Limb (tissue), 2 donors: ENCODE measurements at regions not wholly inside any gene's neighbourhood (a gene's known extent, or its start where the extent isn't known, plus 50 kb on each side); places are given as distances from the start of the nearest gene placed in this dataset.
"Not testable (repeated sequence)": the region's sequence is repeated elsewhere in the genome, so short reads cannot be mapped to it uniquely, and the experiment has no call there.

Experiments used
- DNase-seq, 2 donors: peaks; one replicate each; pipeline ENCODE4 v3.0.0-alpha.2; 2016; ENCODE audit errors: extremely low spot score in 2 of 2

DNA sequence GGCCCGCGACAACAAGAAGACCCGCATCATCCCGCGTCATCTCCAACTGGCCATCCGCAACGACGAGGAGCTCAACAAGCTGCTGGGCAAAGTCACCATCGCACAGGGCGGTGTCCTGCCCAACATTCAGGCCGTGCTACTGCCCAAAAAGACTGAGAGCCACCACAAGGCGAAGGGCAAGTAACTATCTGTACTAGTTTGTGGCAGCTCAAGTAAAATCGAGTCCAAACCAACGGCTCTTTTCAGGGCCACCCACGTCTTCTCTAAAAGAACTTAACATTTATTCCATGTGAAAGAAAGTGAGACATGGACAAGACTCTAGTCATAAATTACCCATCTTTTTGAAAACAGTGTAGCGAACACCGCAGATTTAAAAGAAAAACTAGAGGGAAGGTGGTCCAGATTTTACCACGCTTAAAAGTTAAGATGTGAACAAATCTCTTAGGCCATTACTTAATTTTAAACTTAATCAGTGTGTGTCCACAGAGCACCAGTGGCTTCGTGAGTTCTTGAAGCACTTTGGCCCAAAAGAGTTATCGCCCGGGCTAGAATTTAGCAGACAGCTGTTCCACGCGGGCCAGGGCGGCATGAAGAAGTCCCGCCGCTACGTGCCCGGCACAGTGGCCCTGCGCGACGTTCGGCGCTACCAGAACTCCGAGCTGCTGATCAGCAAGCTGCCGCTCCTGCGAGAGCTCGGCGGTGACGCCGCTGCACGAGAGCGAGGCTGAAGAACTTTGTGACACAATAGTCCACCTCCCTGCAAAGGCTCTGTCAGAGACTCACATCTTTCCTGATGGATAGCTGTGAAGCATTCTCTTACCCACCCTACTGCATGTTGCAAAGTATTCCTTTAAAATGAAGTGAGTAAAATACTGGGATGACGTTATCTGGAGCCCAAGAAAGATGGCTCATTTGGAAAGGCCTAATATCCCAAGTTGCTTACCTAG is 113.9 kb upstream of the PRSS16 start:
- DNase-seq, result peak; percentile 27 to 81

DNA sequence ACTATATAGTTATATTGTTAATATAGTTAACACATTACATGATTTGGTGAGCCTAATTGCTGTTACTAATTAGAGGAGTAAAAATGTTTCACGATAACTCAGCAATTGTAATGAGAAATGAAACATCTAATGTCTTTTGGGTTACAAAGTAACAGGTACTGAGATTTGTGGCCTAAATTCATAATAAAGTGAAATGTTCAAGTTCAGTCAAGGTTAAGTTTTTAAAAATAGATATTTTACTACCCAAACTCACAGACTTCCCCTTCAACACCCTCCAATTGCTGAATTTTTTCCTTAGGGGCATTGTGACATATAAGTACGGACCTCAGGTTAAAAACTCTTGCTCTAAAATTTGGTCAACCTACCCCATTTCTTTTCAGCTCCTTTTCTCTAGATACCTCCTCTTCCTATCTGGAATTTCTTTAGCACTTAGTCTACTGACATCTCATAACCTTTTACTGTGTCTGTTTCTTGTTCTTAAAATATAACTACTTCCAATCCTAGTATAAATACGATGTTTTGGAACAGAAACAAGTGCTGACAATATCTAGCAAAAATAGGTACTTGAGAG is 112.3 kb upstream of the PRSS16 start:
- DNase-seq, result no peak

DNA sequence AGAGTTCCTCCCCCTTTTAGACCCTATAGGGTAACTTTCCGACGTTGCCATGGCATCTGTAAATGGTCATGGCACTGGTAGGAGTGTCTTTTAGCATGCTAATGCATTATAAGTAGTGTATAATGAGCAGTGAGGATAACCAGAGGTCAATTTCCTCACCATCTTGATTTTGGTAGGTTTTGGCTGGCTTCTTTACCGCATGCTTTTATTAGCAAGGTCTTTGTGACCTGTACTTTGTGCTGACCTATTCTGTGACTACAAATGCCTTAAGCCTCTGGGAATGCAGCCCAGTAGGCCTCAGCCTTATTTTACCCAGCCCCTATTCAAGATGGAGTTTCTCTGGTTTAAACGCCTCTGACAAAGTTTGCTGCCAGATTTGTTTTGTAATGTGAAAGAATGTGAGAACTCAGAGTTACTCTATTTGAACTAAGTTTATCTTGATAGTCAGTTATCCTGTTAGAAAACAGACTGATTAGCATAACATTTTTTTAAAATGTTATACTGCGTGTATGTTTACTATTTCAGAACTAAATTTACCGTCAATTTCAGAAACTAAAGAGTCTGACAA is 111.3 kb upstream of the PRSS16 start:
- no peak for DNase-seq

DNA sequence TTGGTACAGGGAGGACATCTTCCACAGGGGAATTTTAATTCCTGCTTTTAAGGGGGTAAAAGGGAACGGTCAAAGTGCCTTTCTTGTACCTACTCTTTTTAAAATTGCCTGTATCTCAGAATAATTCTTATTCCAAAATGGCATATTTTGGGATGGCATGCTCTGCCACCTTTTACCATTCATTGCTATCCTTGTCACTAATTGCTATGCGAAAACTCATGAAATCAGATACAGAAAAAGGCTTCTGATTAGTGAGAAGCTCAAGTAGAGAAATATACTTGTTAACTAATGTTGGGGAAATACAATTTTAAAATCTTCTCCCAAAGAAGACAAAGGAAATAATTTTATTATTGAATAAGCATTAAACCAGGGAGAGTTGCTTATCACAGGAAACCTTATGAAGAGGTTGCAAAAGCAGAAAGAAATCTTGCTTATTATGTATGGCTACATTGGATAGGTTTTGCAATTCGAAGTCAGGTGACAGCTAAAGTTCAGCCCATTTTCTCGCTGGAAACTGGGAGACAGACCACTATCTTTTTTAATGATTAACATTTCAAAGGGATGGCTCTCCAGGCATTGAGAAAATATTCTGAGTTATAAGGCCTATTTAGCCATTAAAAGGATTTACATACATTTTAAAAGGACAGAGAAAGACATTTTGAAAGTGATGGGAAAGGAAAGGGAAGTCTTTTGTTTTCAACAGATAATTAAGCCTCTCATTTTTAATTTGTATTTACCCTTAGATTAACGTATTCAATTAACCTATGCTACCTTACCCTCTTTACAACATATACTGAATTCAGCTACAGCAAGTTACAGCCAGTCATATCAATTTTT is 110.3 kb upstream of the PRSS16 start:
- no peak for DNase-seq

DNA sequence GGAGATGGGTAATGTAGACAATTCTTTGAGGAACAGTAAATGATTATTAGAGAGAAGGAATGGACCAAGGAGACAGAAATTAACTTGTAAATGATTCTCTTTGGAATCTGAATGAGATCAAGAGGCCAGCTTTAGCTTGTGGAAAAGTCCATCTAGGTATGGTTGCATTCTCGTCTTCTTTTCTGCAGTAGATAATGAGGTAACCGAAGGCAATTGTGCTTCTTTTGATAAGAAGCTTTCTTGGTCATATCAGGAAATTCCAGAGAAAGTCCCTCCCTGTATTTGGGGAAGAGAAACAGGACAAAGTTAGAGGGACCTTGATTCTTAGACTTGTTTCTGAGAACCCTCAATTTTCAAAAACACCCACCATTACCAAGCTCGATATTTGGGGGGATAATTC is 109.1 kb upstream of the PRSS16 start:
- DNase-seq, result no peak

DNA sequence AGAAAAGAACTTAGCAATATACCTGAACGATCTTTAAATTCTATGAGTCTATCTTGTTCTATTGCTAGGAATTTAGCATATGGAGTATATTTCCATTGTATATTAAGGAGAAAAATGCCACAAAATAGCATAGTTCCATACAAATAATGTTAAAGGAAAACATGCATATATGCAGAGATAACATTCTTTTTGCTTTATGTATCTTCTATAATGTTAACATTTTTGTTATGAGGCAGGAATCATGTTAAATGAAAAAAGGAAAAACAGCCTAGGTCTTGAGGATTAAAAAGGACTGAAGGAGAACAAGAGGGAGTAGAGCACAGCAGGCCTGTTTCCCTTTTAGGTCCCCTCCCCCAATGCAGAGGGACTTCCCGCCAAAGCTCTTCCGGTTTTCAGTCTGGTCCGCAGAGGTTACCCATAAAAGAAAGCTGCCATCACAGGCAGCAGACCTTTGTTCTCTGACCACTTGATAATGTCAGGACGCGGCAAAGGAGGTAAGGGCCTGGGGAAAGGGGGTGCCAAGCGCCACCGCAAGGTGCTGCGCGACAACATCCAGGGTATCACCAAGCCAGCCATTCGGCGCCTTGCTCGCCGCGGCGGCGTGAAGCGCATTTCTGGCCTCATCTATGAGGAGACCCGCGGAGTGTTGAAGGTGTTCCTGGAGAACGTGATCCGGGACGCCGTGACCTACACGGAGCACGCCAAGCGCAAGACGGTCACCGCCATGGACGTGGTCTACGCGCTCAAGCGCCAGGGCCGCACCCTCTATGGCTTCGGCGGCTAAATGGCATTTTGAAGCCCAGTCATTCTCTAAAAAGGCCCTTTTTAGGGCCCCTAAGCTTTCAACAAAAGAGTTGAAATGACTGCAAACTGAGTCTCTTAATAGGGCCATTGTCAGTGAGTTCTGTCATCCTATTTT is 108.4 kb upstream of the PRSS16 start:
- DNase-seq, result peak; percentile 85 to 91

DNA sequence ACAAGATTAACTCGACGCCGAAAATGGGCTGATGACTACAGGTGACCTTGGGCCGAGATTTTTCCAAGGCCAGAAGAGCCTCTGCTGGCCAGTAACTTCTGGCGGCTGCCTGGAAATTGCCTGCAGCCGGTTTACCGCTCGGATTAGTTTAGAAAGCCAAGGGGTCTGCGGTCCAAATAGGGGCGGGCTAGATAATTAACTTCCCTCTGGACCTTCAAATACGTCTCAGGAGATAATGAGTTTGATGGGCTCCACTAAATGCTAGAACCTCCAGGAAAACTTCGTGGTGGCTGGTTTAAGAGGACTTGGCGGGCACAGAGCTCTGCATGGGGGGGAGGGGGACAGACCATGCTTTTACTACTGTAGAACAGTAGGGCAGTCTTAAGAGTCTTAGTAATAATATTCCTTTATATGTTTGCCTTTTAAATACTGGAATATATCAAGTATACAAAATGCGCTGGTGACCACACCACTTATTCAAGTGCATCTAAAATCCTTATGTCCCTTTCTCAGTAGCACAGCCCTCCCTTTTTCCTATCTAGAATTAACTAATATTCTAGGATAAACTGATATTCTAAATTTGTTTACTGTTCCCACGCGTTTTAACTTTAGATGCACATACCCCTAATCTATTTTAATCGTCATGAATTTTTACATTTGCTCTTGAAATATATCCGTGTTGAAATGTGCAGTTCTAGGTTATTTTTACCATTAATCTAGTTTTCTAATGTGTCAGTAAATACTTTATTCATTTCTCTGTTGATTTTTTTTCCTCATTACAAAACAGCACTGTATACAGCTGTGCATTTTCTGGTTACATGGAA is 107.5 kb upstream of the PRSS16 start:
- peak; percentile 36 to 65 for DNase-seq

DNA sequence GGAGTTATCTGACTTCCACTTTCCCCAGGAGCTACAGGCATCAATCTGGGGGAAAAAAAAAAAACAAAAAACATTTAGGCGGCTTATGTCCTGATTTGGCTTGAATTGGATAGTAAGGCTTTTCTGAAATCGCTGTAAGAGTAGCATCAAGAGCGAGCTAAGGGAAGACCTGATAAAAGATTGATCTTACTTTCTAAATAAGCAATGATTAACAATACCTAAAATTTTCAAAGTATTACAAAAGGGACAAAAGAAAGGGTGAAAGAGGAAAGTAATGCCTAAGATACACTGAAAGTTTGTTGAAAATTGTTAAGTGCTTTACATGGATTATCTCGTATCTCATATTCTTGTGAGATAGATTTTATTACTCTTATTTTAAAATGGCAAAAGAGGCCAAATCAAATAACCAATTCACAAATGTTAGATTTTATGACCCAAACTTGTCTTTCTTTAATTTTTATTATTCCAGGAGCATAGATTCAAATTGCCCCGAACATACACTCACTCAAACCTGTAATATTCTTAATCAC is 106.4 kb upstream of the PRSS16 start:
- DNase-seq, result no peak

DNA sequence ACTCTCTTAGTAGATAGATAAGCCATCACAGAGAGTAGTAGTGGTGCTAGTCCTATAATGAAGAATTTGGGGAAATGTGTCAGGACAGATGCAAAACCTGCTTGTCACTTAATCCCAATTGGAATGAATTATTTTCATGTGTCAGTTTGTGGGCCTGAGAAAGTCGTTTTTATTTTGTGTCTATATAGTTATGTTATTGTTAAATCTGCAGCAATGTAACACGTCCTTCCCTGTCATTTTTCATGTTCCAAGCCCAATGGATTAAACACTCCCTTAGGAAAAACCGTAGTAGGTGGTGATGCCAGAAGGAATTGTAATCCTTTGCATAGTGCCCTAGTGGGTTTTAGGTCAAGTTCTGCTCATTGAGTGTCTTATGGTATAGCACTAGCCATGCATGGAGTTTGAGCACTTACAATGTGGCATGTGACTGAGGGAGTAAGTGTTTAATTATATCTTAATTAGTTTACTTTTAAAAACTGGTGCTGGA is 105.9 kb upstream of the PRSS16 start:
- DNase-seq, result no peak

DNA sequence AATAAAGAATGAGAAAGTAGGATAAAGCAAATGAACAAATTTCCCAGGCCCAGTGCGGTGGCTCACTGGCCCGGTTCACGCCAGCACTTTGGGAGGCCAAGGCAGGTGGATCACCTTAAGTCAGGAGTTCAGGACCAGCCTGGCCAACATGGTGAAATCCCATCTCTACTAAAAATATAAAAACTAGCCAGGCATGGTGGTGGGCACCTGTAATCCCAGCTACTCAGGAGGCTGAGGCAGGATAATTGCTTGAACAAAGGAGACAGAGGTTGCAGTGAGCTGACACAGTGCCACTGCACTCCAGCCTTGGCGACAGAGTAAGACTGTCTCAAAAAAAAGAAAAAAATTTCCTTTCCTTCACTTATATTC is 104.5 kb upstream of the PRSS16 start:
- not testable (repeated sequence) for DNase-seq

DNA sequence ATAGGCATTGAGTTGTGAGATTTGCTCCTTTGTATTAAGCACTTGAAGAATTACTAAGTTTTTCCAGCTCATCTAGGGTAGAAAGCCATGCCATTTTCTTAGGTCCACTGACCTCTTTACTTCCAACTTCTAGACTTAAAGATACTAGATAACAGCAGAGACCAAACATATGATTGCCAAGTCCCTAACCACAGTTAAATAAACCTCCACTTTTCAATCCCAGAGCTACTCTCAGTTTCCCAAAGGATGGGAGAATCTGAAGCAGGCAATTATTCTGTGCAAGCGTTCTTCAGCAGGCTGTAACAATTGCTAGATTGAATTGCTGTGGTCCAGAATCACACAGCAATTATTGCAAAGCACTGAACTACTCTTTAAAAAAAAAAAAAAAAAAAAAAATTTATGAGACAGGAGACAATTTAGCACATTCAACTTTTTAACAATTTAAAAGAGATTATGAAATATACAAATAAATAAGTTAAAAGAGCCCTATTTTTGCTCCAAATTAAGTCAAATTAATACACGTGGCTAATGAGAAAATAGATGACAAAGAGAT is 104.0 kb upstream of the PRSS16 start:
- DNase-seq, result no peak

DNA sequence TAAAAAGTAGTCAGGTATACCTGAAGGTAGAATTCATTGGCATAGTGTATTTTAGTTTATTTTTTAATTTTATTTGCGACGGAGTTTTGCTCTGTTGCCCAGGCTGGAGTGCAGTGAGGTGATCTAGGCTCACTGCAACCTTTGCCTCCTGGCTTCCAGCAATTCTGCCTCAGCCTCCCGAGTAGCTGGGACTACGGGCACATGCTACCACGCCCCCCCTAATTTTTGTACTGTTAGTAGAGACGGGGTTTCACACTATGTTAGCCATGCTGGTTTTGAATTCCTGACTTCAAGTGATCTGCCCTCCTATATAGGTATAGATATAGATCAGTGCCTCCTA is 102.8 kb upstream of the PRSS16 start:
- DNase-seq, result no peak

DNA sequence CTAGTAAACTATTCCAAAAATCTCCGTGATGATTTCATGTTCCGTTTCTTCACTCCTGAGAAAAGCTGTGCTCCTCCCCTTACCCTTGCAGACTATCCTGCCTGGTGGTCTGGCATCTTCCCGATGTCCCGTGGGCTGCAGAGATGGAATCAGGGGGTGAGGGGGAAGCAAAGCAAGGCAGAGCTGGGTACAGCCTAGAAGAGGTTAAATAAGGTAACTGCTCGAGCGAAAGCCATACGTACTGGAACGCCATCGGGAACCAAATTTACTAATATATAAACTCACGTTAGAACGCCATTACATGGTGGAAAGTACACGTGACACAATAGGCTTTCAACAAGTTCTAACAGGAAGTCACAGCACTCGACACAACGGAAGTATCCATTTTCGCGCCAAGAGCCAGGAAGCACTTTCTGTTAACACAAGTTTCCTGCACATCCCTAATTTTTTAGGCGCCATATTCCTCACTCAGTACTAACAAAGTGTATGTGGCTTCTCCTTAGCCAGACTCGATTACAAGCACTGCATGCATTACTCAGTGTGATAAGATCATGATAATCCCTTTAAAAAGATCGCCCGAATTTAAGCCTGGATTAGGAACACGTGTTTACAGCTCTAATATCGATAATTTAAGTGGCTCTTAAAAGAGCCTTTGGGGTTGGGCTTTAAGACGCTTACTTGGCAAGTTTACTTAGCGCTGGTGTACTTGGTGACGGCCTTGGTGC is 101.6 kb upstream of the PRSS16 start:
- peak; percentile 81 to 90 for DNase-seq

DNA sequence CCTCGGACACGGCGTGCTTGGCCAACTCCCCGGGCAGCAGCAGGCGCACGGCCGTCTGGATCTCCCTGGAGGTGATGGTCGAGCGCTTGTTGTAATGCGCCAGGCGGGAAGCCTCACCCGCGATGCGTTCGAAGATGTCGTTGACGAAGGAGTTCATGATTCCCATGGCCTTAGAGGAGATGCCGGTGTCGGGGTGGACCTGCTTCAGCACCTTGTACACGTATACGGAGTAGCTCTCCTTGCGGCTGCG is 101.1 kb upstream of the PRSS16 start:
- not testable (repeated sequence) for DNase-seq

DNA sequence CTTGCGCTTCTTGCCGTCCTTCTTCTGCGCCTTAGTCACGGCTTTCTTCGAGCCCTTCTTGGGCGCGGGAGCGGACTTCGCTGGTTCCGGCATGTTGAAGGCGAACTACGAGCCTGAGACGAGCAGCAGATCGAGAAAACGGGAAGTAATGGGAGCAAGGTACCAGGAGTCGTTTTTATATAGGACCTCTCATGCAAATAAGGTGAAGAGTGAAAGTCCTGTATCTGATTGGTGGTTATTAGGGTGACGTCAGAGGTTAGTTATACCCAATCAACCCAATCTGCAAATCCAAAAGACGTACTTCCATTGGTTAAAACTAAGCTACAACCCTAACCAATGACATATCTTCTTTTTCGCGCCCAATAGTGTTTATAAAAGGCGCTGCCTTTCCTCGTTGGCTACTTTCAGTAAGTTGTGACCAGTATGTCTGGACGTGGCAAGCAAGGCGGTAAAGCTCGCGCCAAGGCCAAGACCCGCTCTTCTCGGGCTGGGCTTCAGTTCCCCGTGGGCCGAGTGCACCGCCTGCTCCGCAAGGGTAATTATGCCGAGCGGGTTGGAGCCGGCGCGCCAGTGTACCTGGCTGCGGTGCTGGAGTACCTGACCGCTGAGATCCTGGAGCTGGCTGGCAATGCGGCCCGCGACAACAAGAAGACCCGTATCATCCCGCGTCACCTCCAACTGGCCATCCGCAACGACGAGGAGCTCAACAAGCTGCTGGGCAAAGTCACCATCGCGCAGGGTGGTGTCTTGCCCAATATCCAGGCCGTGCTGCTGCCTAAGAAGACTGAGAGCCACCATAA is 100.6 kb upstream of the PRSS16 start:
- DNase-seq, result peak; percentile 87 to 99

DNA sequence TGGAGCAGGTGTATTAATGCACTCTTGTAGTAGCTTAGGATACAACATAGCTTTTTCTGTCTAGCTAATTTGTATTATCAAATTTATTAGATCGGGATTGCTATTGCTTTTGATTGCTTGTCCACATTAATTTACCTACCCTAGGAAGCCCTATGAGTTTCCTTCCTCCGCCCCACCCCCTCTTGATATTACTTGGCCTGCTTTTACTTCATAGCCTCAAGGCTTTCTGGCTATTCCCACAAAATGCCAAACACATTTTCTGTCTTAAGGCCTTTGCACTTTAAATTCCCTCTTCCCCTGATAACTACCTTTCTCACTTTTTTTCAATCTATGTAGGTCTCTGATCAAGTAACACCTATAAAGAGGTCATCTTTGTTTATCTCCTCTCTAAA is 99.1 kb upstream of the PRSS16 start:
- DNase-seq, result no peak

DNA sequence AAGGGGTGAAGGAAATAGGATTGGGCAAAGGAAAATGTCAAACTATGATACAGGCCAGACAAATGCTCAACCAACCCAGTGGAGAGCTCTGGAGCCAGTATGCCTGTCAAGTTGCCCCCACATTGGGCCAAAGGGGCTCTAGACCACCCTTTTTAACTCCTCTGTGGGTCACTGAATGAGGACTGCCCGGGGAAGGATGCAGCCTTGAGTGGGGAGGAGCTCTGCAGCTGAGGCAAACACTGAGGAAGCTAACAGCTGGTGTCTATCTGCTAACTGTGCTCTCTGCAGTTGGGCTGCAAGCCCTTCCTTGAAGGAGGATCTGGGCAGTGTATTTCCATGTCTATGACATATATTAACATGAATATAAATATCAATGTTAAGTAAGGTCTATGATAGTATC is 98.4 kb upstream of the PRSS16 start:
- no peak for DNase-seq

DNA sequence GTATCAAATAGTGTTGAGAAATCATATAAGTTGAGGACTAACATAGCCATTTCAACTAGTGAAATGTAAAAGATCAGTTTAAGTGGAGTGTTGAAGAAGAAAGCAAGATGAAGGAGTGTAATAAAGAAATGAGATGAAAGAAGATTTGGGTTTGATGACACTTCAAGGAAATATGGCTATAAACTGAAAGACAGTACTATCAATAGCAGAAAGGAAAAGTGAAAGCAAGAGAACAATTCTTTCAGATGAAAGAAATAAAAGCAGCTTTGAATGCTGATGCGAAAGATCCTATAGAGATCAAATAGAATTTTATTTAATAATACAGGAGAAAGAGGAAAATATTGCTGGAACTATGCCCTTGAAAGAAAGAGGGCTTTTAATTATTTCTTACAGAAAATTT is 92.8 kb upstream of the PRSS16 start:
- DNase-seq, result no peak
